ENCODE measurements at regions not wholly inside any gene's neighbourhood (a gene's known extent, or its start where the extent isn't known, plus 50 kb on each side); places are given as distances from the start of the nearest gene placed in this dataset.

DNA sequence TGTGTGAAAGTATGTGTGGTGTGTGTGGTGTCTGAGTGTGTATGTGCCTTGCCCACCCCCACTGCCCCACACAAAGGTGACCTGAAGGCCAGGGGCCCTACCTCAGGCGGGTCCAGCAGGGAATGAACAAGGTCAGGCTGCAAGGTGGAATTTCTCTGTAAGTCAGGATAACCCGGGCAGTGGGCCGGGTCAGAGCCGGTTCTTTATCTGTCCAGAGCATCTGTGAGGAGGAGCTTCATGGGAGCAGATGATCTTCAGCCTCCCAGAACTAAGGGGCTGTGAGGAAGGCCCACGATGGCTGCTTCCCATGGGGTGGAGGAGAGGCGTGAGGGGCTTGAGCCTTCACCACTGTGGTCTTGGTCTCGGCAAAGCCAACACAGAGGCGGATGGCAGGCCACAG, 150.3 kb downstream of the TFCP2L1 start:
- no peak for TF ChIP-seq TAF1 (IDR thresholded peaks at IDR 0.05; ENCODE audit: borderline replicate concordance, insufficient read depth, low read length)
- no peak for TF ChIP-seq POLR2AphosphoS5 (IDR thresholded peaks at IDR 0.05; ENCODE audit: low read depth, low read length)
- TF ChIP-seq FOXP2 (optimal IDR thresholded peaks at IDR 0.05; ENCODE audit: borderline replicate concordance, extremely low read depth, extremely low read length, insufficient read depth), result no peak
- TF ChIP-seq, protein P1, sequence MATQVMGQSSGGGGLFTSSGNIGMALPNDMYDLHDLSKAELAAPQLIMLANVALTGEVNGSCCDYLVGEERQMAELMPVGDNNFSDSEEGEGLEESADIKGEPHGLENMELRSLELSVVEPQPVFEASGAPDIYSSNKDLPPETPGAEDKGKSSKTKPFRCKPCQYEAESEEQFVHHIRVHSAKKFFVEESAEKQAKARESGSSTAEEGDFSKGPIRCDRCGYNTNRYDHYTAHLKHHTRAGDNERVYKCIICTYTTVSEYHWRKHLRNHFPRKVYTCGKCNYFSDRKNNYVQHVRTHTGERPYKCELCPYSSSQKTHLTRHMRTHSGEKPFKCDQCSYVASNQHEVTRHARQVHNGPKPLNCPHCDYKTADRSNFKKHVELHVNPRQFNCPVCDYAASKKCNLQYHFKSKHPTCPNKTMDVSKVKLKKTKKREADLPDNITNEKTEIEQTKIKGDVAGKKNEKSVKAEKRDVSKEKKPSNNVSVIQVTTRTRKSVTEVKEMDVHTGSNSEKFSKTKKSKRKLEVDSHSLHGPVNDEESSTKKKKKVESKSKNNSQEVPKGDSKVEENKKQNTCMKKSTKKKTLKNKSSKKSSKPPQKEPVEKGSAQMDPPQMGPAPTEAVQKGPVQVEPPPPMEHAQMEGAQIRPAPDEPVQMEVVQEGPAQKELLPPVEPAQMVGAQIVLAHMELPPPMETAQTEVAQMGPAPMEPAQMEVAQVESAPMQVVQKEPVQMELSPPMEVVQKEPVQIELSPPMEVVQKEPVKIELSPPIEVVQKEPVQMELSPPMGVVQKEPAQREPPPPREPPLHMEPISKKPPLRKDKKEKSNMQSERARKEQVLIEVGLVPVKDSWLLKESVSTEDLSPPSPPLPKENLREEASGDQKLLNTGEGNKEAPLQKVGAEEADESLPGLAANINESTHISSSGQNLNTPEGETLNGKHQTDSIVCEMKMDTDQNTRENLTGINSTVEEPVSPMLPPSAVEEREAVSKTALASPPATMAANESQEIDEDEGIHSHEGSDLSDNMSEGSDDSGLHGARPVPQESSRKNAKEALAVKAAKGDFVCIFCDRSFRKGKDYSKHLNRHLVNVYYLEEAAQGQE (IDR thresholded peaks at IDR 0.05; ENCODE audit: insufficient read depth in 1 of 2, low read depth in 2 of 2, low read length in 2 of 2), result no peak
- no peak for TF ChIP-seq SIN3A (IDR thresholded peaks at IDR 0.05; ENCODE audit: borderline replicate concordance, insufficient read depth, low read length)

DNA sequence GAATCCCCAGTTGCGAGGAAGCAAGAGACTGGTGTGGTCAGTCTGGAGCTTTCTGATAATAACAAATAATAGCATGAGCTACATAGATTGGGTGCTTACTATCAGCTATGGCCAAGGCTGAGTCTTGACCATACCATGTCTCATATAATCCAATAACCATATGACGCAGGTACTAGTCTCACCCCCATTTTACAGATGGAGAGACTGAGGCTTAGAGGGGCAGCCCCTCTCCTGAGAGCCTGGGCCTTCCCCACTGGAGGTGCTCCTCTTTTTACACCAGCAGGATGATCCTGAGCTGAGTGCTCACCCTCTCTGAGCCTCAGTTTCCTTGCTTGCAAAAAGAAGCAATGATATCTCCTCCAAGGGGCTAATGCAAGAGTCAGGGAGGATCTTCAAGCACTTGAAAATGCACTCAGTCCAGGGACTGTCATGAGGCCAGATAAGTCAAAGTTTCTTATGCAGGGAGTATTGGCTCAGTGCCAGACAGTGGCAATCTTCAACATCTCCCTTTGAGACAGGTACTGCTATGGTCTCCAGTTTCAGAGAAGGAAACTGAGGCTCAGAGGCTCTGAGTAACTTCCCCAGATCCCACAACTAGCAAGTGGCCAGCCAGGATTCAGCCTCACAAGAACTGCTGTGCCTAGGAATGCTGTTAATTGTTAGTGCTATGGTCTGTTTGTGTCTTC, 149.7 kb downstream of the TFCP2L1 start:
- no peak for TF ChIP-seq TAF1 (IDR thresholded peaks at IDR 0.05; ENCODE audit: borderline replicate concordance, insufficient read depth, low read length)
- TF ChIP-seq POLR2AphosphoS5 (IDR thresholded peaks at IDR 0.05; ENCODE audit: low read depth, low read length), result no peak
- TF ChIP-seq, protein P1 (IDR thresholded peaks at IDR 0.05; ENCODE audit: insufficient read depth in 1 of 2, low read depth in 2 of 2, low read length in 2 of 2), result no peak
- TF ChIP-seq FOXP2 (optimal IDR thresholded peaks at IDR 0.05; ENCODE audit: borderline replicate concordance, extremely low read depth, extremely low read length, insufficient read depth), result no peak
- no peak for TF ChIP-seq SIN3A (IDR thresholded peaks at IDR 0.05; ENCODE audit: borderline replicate concordance, insufficient read depth, low read length)

DNA sequence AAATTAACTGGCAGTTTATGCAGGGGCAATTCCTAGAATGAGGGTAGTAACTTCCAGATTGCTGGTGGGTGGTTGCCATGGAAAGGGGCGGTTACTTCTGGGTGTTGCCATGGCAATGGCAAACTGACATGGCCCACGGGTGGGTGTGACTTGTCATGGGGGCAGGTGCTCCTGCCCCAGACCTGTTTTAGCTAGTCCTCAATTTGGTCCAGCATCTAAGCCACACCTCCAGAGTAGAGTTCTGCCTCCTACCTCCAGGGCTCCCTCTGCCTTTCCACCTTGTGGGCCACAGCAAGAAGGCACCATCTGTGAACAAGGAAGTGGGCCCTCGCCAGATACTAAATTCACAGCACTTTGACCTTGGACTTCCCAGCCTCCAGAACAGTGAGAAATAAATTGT, 148.7 kb downstream of the TFCP2L1 start:
- TF ChIP-seq POLR2AphosphoS5 (IDR thresholded peaks at IDR 0.05; ENCODE audit: low read depth, low read length) (no peak), TAF1 (IDR thresholded peaks at IDR 0.05; ENCODE audit: borderline replicate concordance, insufficient read depth, low read length) (no peak), FOXP2 (optimal IDR thresholded peaks at IDR 0.05; ENCODE audit: borderline replicate concordance, extremely low read depth, extremely low read length, insufficient read depth) (no peak), SIN3A (IDR thresholded peaks at IDR 0.05; ENCODE audit: borderline replicate concordance, insufficient read depth, low read length) (no peak)
- TF ChIP-seq, protein P1 (IDR thresholded peaks at IDR 0.05; ENCODE audit: insufficient read depth in 1 of 2, low read depth in 2 of 2, low read length in 2 of 2), result no peak

DNA sequence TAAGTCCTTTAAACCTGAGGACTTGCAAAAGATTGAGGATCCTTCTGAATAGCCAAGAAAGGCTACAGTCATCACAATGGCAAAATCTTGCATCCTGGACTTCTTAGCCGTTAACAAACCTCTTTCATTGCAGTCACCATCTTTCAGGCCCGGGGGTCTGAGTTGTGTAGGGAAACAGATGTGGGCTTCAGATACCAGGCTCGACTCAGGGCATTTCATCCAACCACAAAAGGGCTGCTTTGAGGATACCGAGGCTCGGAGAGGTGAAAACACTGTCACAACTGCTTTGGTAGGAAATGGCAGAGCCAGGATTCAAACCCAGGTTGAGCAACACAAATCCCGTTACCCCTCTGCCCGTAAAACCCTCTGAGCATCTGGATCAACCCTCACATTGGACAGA, 147.4 kb downstream of the TFCP2L1 start:
- TF ChIP-seq, protein P1 (IDR thresholded peaks at IDR 0.05; ENCODE audit: insufficient read depth in 1 of 2, low read depth in 2 of 2, low read length in 2 of 2), result no peak
- TF ChIP-seq FOXP2 (optimal IDR thresholded peaks at IDR 0.05; ENCODE audit: borderline replicate concordance, extremely low read depth, extremely low read length, insufficient read depth) (no peak), TAF1 (IDR thresholded peaks at IDR 0.05; ENCODE audit: borderline replicate concordance, insufficient read depth, low read length) (no peak), POLR2AphosphoS5 (IDR thresholded peaks at IDR 0.05; ENCODE audit: low read depth, low read length) (no peak), SIN3A (IDR thresholded peaks at IDR 0.05; ENCODE audit: borderline replicate concordance, insufficient read depth, low read length) (no peak)
